HG02571 (cell line): ENCODE measurements at regions not wholly inside any gene's neighbourhood (a gene's known extent, or its start where the extent isn't known, plus 50 kb on each side); places are given as distances from the start of the nearest gene placed in this dataset.

Source experiments
- ATAC-seq: cut with Tn5 transposase; IDR thresholded peaks from one replicate; pipeline ENCODE4 v1.9.1; 2021; ENCODE audit warnings: mild to moderate bottlenecking, moderate library complexity; ENCODE audit not compliant: unreplicated experiment

GRCh38 chr1:186620566-186621350, 59.5 kb downstream of the PTGS2 start:
- ATAC-seq: no peak

GRCh38 chr1:186618401-186619170, 61.6 kb downstream of the PTGS2 start:
- ATAC-seq: peak; percentile 100

GRCh38 chr1:186617926-186618325, 62.3 kb downstream of the PTGS2 start:
- ATAC-seq: peak; percentile 11

GRCh38 chr1:186616511-186616910, 63.7 kb downstream of the PTGS2 start:
- no peak for ATAC-seq

- no peak for ATAC-seq
These were observed 64.9 kb downstream of the PTGS2 start for GRCh38 chr1:186615332-186615731.

- no peak for ATAC-seq
These were observed 69.1 kb downstream of the PTGS2 start for GRCh38 chr1:186611156-186611555.

GRCh38 chr1:186609183-186609582, 71.0 kb downstream of the PTGS2 start:
- no peak for ATAC-seq

GRCh38 chr1:186605762-186606350, 74.4 kb downstream of the PTGS2 start:
- ATAC-seq: no peak

- ATAC-seq: no peak
These were observed 84.3 kb downstream of the PTGS2 start for GRCh38 chr1:186595969-186596368.

- ATAC-seq: no peak
These were observed 101.8 kb downstream of the PTGS2 start for GRCh38 chr1:186578325-186579016.

- no peak for ATAC-seq
These were observed 102.6 kb downstream of the PTGS2 start for GRCh38 chr1:186577633-186578032.

- ATAC-seq: no peak
These were observed 103.0 kb downstream of the PTGS2 start for GRCh38 chr1:186577216-186577615.

GRCh38 chr1:186575348-186575747, 104.9 kb downstream of the PTGS2 start:
- ATAC-seq: no peak

- no peak for ATAC-seq
These were observed 105.3 kb downstream of the PTGS2 start for GRCh38 chr1:186574926-186575325.

- no peak for ATAC-seq
These were observed 107.7 kb downstream of the PTGS2 start for GRCh38 chr1:186572509-186572908.

GRCh38 chr1:186571771-186572170, 108.5 kb downstream of the PTGS2 start:
- no peak for ATAC-seq

GRCh38 chr1:186569856-186570255, 108.9 kb upstream of the PDC start:
- no peak for ATAC-seq

- ATAC-seq: no peak
These were observed 107.3 kb upstream of the PDC start for GRCh38 chr1:186568221-186568620.

- ATAC-seq: no peak
These were observed 105.4 kb upstream of the PDC start for GRCh38 chr1:186566140-186566855.

- ATAC-seq: no peak
These were observed 103.7 kb upstream of the PDC start for GRCh38 chr1:186564582-186564981.
